ENCODE measurements at regions not wholly inside any gene's neighbourhood (a gene's known extent, or its start where the extent isn't known, plus 50 kb on each side); places are given as distances from the start of the nearest gene placed in this dataset.

DNA sequence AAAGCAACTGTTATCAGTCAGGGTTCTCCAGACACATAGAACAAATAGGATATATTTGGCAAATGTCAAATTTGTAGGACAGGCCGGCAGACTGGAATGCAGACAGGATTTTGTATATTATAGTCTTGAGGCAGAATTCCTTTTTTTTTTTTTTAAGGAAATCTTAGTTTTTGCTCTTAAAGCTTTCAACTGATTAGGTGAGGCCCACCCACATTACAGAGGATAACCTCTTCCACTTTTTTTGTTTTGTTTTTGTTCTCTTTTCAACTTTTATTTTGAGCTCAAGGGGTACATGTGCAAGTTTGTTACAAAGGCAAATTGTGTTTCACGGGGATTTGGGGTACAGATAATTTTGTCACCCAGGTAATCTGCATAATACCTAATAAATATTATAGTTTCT, 350.2 kb upstream of the CHAC2 start:
- Histone ChIP-seq H3K4me3 (ENCODE audit: low read depth, low read length) (no peak overlapping the region), H3K9me3 (ENCODE audit: control insufficient read depth, insufficient read depth, low read length) (no peaks in the 10 kb centered on the region), H3K27ac (ENCODE audit: low read depth, low read length) (no peak overlapping the region), H3K27me3 (ENCODE audit: control insufficient read depth, insufficient read depth, low read length) (no peaks in the 10 kb centered on the region)
- ChIA-PET POLR2A (no interaction called here), CTCF (no interaction called here)
- TF ChIP-seq CTCF (IDR thresholded peaks at IDR 0.05; ENCODE audit: low read depth, low read length), result no peak
- DNase-seq (ENCODE audit: low read depth, low spot score), result no peak

GRCh38 chr2:53407363-53408080, 360.1 kb upstream of the CHAC2 start:
- no peak for DNase-seq (ENCODE audit: low read depth, low spot score)
- ChIA-PET POLR2A (no interaction called here), CTCF (no interaction called here)

GRCh38 chr2:53403792-53404413, 363.7 kb upstream of the CHAC2 start:
- no peaks in the 10 kb centered on the region for H3K9me3 ChIP-seq (ENCODE audit: control insufficient read depth, insufficient read depth, low read length)
- no peak for DNase-seq (ENCODE audit: low read depth, low spot score)
- H3K4me3 ChIP-seq (ENCODE audit: low read depth, low read length), result no peak overlapping the region
- ChIA-PET POLR2A (no interaction called here), CTCF (interaction anchor here (0.6 kb wide), 1 partner anchor 312 kb away, joined by 5 read pairs; no protein-coding TSS in a partner anchor)
- no peak overlapping the region for H3K27ac ChIP-seq (ENCODE audit: low read depth, low read length)
- no peaks in the 10 kb centered on the region for H3K27me3 ChIP-seq (ENCODE audit: control insufficient read depth, insufficient read depth, low read length)
- no peak for TF ChIP-seq CTCF (IDR thresholded peaks at IDR 0.05; ENCODE audit: low read depth, low read length)

More at GRCh38 chr2:53407363-53408080, 360.1 kb upstream of the CHAC2 start:
- no peak overlapping the region for H3K27ac ChIP-seq (ENCODE audit: low read depth, low read length)
- no peak for TF ChIP-seq CTCF (IDR thresholded peaks at IDR 0.05; ENCODE audit: low read depth, low read length)
- no peaks in the 10 kb centered on the region for H3K27me3 ChIP-seq (ENCODE audit: control insufficient read depth, insufficient read depth, low read length)
- no peak overlapping the region for H3K4me3 ChIP-seq (ENCODE audit: low read depth, low read length)
- H3K9me3 ChIP-seq (ENCODE audit: control insufficient read depth, insufficient read depth, low read length), result no peaks in the 10 kb centered on the region; the same call in 1 of the 2 replicates

- no peak for DNase-seq (ENCODE audit: low read depth, low spot score)
- POLR2A ChIA-PET, result no interaction called here
- CTCF ChIA-PET, result no interaction called here
Observed at GRCh38 chr2:53397085-53397484, 370.5 kb upstream of the CHAC2 start.

More at GRCh38 chr2:53397085-53397484, 370.5 kb upstream of the CHAC2 start:
- no peaks in the 10 kb centered on the region for H3K27me3 ChIP-seq (ENCODE audit: control insufficient read depth, insufficient read depth, low read length)
- no peak overlapping the region for H3K27ac ChIP-seq (ENCODE audit: low read depth, low read length)
- TF ChIP-seq CTCF (IDR thresholded peaks at IDR 0.05; ENCODE audit: low read depth, low read length), result no peak
- no peaks in the 10 kb centered on the region for H3K9me3 ChIP-seq (ENCODE audit: control insufficient read depth, insufficient read depth, low read length)
- no peak overlapping the region for H3K4me3 ChIP-seq (ENCODE audit: low read depth, low read length)

Measured in AG04450 (cell line).